ENCODE measurements at regions not wholly inside any gene's neighbourhood (a gene's known extent, or its start where the extent isn't known, plus 50 kb on each side); places are given as distances from the start of the nearest gene placed in this dataset.

- DNase-seq: no peak
Observed at GRCh38 chr4:175871774-175872405, 59.8 kb upstream of the GPM6A start.

- no peak for DNase-seq
Observed at GRCh38 chr4:175873707-175874106, 61.6 kb upstream of the GPM6A start.

GRCh38 chr4:175874306-175874705 is 62.2 kb upstream of the GPM6A start:
- DNase-seq: peak; percentile 33 to 78

GRCh38 chr4:175875993-175876771 is 64.1 kb upstream of the GPM6A start:
- DNase-seq: no peak

- DNase-seq: no peak
Observed at GRCh38 chr4:175882891-175883290, 70.8 kb upstream of the GPM6A start.

- no peak for DNase-seq
Observed at GRCh38 chr4:175884048-175884447, 72.0 kb upstream of the GPM6A start.

- DNase-seq: no peak
Observed at GRCh38 chr4:175891231-175891630, 79.2 kb upstream of the GPM6A start.

- peak in 1 of 2 experiments; percentile 78 for DNase-seq
Observed at GRCh38 chr4:175891851-175892250, 79.8 kb upstream of the GPM6A start.

- DNase-seq: no peak
Observed at GRCh38 chr4:175905925-175906324, 93.9 kb upstream of the GPM6A start.

GRCh38 chr4:175906384-175906783 is 94.3 kb upstream of the GPM6A start:
- no peak for DNase-seq

GRCh38 chr4:175910700-175911099 is 98.6 kb upstream of the GPM6A start:
- DNase-seq: peak in 1 of 2 experiments; percentile 63

GRCh38 chr4:175916626-175917351 is 104.7 kb upstream of the GPM6A start:
- DNase-seq: no peak

- DNase-seq: no peak
Observed at GRCh38 chr4:175927121-175927520, 115.1 kb upstream of the GPM6A start.

- DNase-seq: no peak
Observed at GRCh38 chr4:175929441-175929840, 117.4 kb upstream of the GPM6A start.

GRCh38 chr4:175929932-175930331 is 117.9 kb upstream of the GPM6A start:
- DNase-seq: no peak

GRCh38 chr4:175930471-175930870 is 118.4 kb upstream of the GPM6A start:
- no peak for DNase-seq

GRCh38 chr4:175932116-175932515 is 120.1 kb upstream of the GPM6A start:
- no peak for DNase-seq

- DNase-seq: no peak
Observed at GRCh38 chr4:175934506-175934905, 122.4 kb upstream of the GPM6A start.

GRCh38 chr4:175935016-175935661 is 123.1 kb upstream of the GPM6A start:
- DNase-seq: no peak

- no peak for DNase-seq
Observed at GRCh38 chr4:175944126-175944910, 121.3 kb upstream of the WDR17 start.

- DNase-seq: no peak
Observed at GRCh38 chr4:175946472-175947116, 119.0 kb upstream of the WDR17 start.
